ENCODE measurements at regions not wholly inside any gene's neighbourhood (a gene's known extent, or its start where the extent isn't known, plus 50 kb on each side); places are given as distances from the start of the nearest gene placed in this dataset.
"Not testable (repeated sequence)": the region's sequence is repeated elsewhere in the genome, so short reads cannot be mapped to it uniquely, and the experiment has no call there.

DNA sequence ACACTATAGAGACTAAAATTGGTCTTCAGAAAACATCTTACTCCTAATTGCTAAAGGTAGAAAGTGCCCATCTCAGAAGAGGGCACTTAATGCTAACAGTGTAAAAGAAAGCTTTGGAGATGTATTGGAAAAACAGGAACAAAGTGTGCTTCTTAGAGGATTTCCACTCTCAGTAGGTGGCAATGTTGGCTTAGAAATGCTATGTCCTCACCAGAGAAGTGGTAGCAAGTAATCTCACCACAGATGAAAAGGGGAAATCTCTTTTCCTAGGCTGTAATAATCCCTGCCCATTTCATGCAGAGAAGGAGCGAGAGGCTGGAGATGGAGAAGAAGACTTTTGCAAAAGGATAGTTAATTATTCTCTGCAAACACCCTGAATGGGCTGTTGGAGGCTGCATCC is 69.3 kb downstream of the HSFY2 start:
- not testable (repeated sequence) for TF ChIP-seq POLR2A, CTCF (IDR thresholded peaks at IDR 0.05)

Measured in esophagus squamous epithelium (tissue), 4 donors.